GM21737 (cell line): ENCODE measurements at regions not wholly inside any gene's neighbourhood (a gene's known extent, or its start where the extent isn't known, plus 50 kb on each side); places are given as distances from the start of the nearest gene placed in this dataset.
"Not testable (repeated sequence)": the region's sequence is repeated elsewhere in the genome, so short reads cannot be mapped to it uniquely, and the experiment has no call there.

Experiments
- ATAC-seq: cut with Tn5 transposase; IDR thresholded peaks from one replicate; pipeline ENCODE4 v1.9.1; 2021; ENCODE audit warnings: mild to moderate bottlenecking, moderate library complexity; ENCODE audit not compliant: unreplicated experiment

DNA sequence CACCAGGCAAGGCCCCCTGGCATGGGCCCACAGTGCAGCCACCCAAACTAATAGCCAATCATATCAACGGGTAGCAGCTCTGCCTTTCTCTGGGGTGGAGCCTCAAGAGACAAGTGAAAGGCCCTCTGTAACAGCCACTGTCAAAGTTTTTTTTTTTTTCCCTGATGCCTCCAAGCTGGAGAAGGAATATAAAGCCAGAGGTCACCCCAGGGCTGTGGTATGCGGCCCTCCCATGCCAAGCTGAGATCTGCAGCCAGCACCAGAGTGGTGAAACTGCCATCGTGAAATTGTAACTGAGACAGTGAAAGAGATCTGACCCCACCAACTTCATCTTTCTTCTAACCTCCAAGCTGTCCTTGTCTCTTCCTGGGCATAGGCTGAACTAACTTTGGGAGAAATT lies 407.0 kb downstream of the KLHL4 start:
- ATAC-seq, result no peak

DNA sequence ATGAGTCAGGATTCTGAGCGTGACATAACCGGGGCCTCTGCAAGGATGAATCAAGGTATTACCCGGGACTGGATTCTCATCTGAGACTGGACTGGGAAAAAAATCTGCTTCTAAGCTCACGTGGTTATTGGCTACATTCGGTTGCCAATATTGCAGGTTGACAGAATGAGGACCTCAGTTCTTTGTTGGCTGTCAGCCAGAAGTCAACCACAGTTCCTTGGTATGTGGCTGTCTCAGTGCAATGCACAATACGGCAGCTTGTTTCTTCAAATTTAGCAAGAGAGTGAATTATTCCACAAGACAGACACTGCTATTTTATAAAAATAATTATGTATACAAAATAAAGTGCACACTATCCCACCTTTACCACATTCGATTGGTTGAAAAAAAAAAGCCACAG lies 424.2 kb downstream of the KLHL4 start:
- no peak for ATAC-seq

DNA sequence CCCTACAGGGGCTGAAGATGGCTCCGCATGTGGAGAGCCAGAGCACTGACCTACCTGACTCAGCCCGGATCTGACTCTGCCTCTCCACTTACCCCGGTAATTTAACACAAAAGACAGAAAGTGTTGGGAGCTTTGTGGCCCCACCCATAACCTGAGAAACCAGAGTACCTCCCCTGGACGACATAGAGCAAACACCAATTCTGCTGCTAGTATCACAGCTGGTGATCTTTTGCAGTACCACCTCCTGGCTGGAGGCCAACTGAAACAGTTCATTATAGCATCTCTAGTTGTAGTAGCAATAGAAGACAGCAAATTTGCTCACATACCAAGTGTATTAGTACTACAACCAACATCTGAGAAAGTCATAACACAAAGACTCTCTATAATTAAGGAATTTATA lies 443.9 kb downstream of the KLHL4 start:
- no peak for ATAC-seq

DNA sequence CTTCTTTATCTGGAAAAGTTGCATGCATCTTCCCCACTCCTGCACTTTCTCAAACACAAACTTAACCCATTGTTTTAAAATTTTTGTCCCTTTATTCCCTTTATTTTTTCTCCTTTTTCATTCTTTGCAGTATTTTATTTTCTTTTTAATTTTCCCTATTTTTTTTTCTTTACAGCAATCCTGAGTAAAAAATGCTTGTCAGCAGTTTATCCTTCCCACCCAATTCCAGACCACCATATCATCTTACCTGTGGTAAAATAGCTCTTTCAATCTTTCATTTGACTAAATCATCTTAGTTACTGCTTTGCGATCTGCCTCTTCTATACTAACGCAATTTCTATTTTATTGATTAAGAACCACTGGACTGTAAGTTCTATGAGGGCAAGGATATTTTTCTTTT lies 450.5 kb downstream of the KLHL4 start:
- no peak for ATAC-seq

DNA sequence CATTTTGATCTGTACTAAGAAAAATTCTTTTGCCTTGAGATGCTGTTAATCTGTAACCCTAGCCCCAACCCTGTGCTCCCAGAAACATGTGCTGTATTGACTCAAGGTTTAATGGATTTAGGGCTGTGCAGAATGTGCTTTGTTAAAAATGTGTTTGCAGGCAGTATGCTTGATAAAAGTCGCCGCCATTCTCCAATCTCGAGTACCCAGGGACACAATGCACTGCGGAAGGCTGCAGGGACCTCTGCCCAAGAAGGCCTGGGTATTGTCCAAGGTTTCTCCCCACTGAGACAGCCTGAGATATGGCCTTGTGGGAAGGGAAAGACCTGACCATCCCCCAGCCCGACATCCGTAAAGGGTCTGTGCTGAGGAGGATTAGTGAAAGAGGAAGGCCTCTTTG lies 454.5 kb downstream of the KLHL4 start:
- ATAC-seq, result not testable (repeated sequence)

DNA sequence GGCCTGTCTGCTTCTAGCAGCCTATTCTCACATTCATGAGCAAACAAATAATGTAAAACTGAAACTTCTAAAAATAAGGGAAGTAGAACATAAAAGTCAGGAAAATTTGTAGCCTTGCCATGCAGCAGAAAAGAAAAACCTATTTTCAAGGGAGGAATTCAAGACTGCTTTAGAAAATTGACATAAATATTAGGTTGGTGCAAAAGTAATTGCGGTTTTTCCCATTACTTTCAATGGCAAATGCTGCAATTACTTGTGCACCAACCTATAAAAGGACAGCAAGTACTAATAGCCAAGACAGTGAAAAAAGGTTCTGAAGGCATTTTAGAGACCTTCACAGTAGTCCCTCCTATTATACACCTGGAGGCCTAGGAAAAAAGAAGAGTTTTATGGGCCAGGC lies 457.8 kb downstream of the KLHL4 start:
- no peak for ATAC-seq

DNA sequence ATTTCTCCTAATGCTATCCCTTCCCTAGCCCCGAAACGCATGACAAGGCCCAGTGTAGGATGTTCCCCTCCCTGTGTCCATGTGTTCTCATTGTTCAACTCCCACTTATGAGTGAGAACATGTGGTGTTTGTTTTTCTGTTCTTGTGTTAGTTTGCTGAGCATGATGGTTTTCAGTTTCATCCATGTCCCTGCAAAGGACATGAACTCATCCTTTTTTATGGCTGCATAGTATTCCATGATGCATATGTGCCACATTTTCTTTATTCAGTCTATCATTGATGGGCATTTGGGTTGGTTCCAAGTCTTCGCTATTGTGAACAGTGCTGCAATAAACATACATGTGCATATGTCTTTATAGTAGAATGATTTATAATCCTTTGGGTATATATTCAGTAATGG lies 490.3 kb downstream of the KLHL4 start:
- not testable (repeated sequence) for ATAC-seq

DNA sequence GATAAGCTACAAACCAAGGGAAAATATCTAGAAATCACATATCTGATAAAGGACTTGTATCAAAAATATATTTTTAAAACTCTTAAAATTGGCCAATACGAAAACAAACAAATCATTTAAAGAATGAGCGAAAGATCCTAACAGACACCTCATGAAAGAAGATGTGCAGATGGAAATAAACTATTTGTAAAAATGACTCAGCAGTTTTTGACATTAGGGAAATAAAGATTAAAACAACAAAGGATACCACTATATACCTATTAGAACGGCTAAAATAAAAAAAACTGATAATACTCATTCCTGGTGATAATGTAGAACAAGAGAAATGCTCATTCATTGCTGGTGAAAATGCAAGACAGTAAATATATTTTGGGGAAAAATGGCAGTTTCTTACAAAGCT lies 506.4 kb downstream of the KLHL4 start:
- ATAC-seq, result no peak

DNA sequence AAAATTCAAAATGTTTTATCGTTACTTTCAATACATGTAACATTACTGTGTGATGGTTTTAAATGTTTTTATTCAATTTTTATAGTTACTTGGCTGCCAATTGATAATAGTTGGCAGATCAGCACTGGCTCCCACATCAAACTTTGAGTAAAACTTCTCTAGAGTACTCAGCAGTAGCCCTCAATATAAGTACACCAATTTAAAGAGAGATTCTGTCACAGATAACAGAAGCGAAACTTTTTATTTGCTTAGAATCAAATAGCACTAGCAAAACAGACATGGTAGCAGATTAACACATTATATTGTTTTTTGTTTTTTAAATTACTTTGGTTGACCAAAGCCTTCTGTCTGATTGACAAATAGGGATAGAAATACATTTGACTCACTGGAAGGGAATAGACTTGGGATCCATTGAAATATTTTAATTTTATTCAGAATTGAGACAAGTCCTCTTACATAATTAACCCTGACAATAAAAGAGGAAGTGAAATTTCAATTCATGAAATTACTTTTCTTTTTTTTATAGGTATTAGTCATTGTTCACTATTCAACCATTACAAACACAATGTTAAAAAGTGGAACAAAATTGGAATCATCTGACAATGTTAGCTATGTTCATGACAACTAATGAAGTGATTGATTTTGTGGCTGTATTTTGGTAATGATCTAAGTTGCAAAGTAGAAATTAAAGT lies 554.9 kb downstream of the KLHL4 start:
- ATAC-seq, result no peak

DNA sequence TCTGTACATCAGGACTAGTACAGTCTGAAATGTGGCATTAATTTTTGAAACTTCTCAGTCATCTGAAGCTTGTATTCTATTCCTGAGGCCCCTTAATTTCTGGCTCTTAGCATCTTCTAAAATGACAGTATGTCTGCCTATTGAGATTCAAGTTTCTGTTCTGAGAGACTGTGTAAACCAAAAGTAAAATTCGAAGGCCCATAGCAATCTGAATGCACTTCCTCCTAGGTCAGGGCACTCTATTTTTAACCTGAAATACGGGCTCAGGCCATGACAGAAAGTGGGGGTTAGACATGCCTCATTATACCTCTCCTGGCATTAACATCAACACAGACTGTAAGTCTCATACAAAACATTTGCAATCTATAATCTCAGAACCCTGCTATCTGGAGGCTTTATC lies 584.4 kb downstream of the KLHL4 start:
- ATAC-seq, result no peak

DNA sequence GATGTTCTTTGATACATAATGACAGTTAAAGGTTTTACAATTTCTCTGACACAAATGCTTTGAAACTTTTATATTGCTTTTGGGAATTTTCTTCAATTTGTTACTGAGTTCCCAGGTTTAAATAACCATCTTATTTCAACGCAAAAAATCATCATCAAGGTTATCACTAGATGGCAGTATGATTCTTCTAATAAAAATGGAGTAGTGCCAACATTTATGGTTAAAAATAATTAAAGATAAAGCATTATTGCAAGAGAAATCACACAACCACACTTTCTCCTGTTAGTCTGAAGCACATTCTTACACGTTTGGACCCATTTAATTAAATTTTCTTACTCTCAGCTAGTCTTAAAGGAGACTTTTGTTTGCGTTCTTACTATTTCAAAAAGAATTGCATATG lies 611.3 kb upstream of the CPXCR1 start:
- ATAC-seq, result no peak

DNA sequence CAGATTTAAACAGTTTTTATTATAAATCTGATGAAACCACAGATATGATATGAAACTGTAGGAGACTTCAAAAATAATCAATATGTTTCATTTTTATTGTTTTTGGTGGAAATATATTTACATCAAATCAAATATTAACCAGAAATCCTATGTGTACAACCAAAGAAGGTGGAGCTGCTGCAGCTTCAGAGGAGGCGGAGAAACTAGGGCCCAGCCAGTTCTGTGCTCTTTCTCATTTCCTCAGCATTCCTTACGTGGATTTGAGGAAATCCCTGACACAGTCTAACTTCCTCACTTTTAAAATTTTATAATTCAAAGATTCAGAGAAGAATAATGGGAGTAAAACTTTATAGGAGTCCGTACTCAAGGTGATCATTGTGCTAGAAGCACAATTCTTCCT lies 610.7 kb upstream of the CPXCR1 start:
- ATAC-seq, result no peak

DNA sequence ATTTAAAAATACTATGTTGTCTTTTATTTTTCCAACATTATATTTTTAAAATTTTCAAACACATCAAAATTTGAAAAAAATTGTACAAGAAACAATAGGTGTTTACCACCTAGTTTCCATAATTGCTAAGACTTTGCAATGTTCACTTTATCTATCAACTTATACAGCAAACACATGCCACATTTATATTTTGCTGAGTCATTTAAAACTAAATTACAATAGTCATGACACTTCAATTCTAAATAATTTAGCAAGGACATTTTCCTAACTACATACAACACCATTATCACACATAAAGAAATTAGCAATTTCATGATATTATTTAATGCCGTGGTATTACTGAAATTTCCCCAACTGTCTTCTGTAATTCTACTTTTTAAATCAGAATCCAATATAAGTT lies 600.4 kb upstream of the CPXCR1 start:
- ATAC-seq, result no peak

DNA sequence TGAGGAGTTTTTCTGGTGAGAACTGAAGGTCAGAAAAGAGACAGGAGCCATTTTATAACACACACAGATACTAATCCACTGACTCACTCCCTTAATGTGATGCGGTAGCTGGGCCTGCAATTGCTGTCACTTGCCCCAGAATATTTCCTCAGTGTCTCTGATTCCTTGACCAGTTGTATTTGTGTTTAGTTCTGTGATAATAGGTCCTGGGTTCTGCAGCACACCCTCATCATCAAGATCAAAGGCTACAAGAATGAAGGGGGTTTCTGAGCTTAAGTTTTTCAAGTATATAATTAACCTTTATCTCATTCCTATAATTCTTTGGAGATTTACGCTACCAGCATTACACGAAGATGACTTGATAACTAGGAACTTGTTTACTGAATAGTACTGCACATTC lies 576.5 kb upstream of the CPXCR1 start:
- no peak for ATAC-seq

DNA sequence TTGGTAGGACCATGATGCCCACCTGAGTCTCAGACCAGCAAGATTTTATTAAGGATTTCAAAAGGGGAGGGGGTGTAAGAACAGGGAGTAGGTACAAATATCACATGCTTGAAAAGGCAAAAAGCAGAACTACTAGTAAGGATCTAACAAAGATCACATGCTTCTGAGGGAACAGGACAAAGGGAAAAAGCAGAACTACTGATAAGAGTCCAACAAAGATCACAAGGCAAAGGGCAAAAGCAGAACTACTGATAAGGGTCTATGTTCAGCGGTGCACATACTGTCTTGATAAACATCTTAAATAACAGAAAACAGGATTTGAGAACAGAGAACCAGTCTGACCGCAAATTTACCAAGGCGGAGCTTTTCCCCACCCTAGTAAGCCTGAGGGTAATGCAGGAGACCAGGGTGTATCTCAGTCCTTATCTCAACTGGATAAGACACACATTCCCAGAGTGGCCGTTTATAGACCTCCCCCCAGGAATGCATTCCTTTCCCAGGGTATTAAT lies 573.0 kb upstream of the CPXCR1 start:
- not testable (repeated sequence) for ATAC-seq

DNA sequence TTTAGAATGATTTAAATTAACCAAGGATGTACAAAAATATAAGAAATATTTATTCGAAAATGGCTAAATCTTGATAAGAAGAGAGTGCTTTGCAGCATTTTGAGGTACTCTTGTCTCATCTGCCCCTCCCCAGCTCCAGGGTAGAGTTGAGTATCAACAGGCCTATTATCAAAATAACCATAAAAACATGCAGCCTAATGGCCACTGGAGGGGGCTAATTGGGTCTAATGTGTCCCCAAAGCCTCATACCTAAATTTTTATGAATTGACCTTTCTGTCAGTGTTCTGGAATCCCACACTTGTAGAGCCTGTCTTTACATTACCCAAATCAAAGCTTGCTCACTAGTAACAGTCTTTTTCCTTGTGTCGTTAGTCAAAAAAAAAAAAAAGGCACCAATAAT lies 544.9 kb upstream of the CPXCR1 start:
- no peak for ATAC-seq

DNA sequence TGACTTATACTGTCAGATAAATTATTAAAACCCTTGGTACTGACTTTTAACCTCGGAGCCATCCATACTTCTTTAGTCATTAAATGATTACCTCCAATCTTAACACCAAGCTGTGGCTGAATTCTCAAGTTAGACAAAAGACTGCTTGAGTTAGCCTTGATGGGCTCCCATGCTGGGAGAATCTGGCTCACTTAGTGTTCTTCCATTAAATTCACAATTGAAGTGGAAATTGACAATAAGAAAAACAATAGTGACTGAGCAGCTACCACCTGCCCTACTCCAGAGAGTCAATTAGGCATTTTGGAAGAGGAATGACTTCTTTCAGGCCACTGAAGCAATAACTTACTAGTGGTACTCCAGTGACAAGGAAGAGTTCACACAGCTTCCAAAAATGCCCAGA lies 503.0 kb upstream of the CPXCR1 start:
- no peak for ATAC-seq

DNA sequence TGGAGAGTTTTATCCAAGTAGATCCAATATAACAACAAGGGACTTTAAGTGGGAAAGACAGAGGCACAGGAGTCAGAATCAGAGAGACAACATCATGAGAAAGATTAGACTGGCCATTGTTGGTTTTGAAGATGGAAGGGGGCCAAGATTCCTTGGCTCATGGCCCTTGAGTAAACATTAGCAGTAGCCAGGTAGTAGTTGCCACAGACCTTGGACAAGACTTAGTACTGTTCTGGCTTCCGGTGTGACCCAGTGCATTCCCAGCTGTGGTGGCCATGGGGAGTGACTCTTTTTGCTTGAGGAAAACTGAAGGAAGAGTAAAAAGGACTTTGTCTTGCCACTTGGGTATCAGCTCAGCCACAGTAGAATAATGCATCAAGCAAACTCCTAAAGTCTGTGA lies 462.2 kb upstream of the CPXCR1 start:
- no peak for ATAC-seq

DNA sequence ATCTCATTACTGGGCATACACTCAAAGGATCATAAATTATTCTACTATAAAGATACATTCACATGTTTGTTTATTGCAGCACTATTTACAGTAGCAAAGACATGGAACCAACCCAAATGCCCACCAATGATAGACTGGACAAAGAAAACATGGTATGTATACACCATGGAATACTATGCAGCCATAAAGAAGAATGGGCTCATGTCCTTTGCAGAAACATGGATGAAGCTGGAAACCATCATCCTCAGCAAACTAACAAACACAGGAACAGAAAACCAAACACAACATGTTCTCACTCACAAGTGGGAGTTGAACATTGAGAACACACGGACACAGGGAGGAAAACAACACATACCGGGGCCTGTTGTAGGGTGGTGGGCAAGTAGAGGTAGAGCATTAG lies 433.1 kb upstream of the CPXCR1 start:
- not testable (repeated sequence) for ATAC-seq

DNA sequence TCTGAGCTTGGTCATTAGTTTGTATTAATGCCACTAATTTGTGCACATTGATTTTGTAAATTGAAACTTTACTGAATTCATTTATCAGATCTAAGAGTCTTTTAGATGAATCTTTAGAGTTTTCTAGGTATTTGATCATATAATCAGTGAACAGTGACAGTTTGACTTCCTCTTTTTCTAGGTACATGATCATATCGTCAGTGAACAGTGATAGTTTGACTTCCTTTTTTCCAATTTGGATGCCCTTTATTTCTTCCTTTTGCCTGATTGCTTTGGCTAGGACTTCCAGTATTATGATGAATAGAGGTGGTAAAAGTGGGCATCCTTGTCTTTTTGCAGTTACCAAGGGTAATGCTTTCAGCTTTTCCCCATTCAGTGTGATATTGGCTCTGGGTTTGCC lies 421.4 kb upstream of the CPXCR1 start:
- no peak for ATAC-seq

DNA sequence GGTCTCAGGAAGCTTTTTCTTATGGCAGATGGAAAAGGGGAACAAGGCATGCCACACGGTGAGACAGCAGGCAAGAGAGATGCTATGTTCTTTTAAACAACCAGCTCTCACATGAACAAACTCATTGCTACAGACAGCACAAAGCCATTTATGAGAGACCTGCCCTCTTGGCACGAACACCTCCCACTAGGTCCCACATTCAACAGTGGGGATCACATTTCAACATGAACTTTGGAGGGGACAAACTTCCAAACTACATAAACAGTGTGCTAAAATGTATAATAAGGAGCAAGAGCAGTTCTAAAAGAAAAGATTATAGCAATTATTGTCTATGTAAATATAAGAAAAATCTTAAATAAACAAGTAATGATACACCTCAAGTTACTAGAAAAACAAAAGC lies 391.8 kb upstream of the CPXCR1 start:
- ATAC-seq, result no peak

DNA sequence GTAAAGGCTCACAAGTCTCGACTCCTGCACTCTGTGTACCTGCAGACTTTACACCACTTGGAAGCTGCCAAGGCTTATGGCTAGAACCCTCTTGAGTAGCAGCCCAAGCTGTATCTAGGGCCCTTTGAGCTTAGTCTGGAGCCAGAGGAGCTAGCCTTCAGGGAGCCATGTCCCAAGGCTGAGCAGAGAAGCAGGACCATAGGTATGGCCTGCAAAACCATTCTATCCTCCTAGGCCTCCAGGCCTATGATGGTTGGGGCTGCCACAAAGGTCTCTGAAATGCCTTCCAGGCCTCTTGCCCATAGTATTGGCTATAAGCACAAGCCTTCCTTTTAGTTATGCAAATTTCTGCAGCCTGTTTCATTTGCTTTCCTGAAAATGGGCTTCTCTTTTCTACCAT lies 380.7 kb upstream of the CPXCR1 start:
- no peak for ATAC-seq

DNA sequence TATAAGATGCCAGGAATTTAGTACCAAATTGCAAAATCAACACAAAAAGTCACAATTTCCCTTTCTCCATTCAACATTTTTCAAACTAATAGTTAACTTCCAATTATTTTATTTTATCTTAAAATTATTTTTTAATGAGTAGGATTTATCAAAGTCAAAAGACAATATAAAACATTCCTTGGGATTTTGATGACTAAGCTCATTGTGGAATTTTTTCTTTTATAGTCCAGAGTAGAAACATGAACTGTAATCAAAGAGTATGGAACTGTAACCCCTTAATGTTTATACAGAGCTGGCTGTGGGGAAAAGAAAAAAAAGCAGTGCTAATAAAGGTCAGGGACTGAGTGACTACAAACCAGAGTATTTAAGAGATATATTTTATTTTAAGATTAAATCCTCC lies 368.6 kb upstream of the CPXCR1 start:
- no peak for ATAC-seq
